Fibroblast of the conjunctiva (primary cell): ENCODE measurements at regions not wholly inside any gene's neighbourhood (a gene's known extent, or its start where the extent isn't known, plus 50 kb on each side); places are given as distances from the start of the nearest gene placed in this dataset.
"Not testable (repeated sequence)": the region's sequence is repeated elsewhere in the genome, so short reads cannot be mapped to it uniquely, and the experiment has no call there.

Experiments
- DNase-seq: peaks from one replicate; pipeline ENCODE4 v3.0.0-alpha.2; 2010; ENCODE audit warnings: low read depth

- no peak for DNase-seq
These were observed 272.2 kb upstream of the PRDM9 start for GRCh38 chr5:23235246-23235645.

GRCh38 chr5:23234197-23234596, 273.2 kb upstream of the PRDM9 start:
- DNase-seq: no peak

GRCh38 chr5:23223846-23224245, 283.6 kb upstream of the PRDM9 start:
- DNase-seq: no peak

- DNase-seq: no peak
These were observed 285.6 kb upstream of the PRDM9 start for GRCh38 chr5:23221831-23222230.

- no peak for DNase-seq
These were observed 290.2 kb upstream of the PRDM9 start for GRCh38 chr5:23217159-23217558.

- no peak for DNase-seq
These were observed 291.1 kb upstream of the PRDM9 start for GRCh38 chr5:23216345-23216744.

GRCh38 chr5:23208959-23209431, 298.4 kb upstream of the PRDM9 start:
- peak; percentile 17 for DNase-seq

GRCh38 chr5:23204111-23204510, 303.3 kb upstream of the PRDM9 start:
- no peak for DNase-seq

- DNase-seq: no peak
These were observed 316.7 kb upstream of the CDH12 start for GRCh38 chr5:23169660-23170416.

GRCh38 chr5:23164971-23165370, 311.8 kb upstream of the CDH12 start:
- no peak for DNase-seq

GRCh38 chr5:23158179-23158578, 305.0 kb upstream of the CDH12 start:
- no peak for DNase-seq

- no peak for DNase-seq
These were observed 304.6 kb upstream of the CDH12 start for GRCh38 chr5:23157716-23158115.

- DNase-seq: no peak
These were observed 304.0 kb upstream of the CDH12 start for GRCh38 chr5:23157169-23157568.

- no peak for DNase-seq
These were observed 294.5 kb upstream of the CDH12 start for GRCh38 chr5:23147625-23148024.

- no peak for DNase-seq
These were observed 293.0 kb upstream of the CDH12 start for GRCh38 chr5:23146183-23146582.

- DNase-seq: peak; percentile 4
These were observed 286.4 kb upstream of the CDH12 start for GRCh38 chr5:23139338-23140171.

GRCh38 chr5:23136958-23137357, 283.8 kb upstream of the CDH12 start:
- no peak for DNase-seq

- no peak for DNase-seq
These were observed 279.1 kb upstream of the CDH12 start for GRCh38 chr5:23132231-23132630.

- no peak for DNase-seq
These were observed 259.1 kb upstream of the CDH12 start for GRCh38 chr5:23112237-23112636.

GRCh38 chr5:23105021-23105420, 251.9 kb upstream of the CDH12 start:
- DNase-seq: no peak

- no peak for DNase-seq
These were observed 250.4 kb upstream of the CDH12 start for GRCh38 chr5:23103566-23103965.

- DNase-seq: not testable (repeated sequence)
These were observed 242.3 kb upstream of the CDH12 start for GRCh38 chr5:23095418-23095817.

GRCh38 chr5:23089286-23089685, 236.1 kb upstream of the CDH12 start:
- DNase-seq: no peak
